BLaER1 (cell line): ENCODE measurements at regions not wholly inside any gene's neighbourhood (a gene's known extent, or its start where the extent isn't known, plus 50 kb on each side); places are given as distances from the start of the nearest gene placed in this dataset.

Experiments
- H3K27ac ChIP-seq: shearing (Covaris generic); formaldehyde crosslinking; 2 replicates; pipeline ENCODE4 v1.8.1; 2022
- H3K27me3 ChIP-seq: shearing (Covaris generic); formaldehyde crosslinking; 2 replicates; pipeline ENCODE4 v1.8.1; 2022
- H3K36me3 ChIP-seq: shearing (Covaris generic); formaldehyde crosslinking; 2 replicates; pipeline ENCODE4 v1.8.1; 2022
- H3K4me1 ChIP-seq: shearing (Covaris generic); formaldehyde crosslinking; 2 replicates; pipeline ENCODE4 v1.8.1; 2022
- H3K4me2 ChIP-seq: shearing (Covaris generic); formaldehyde crosslinking; 2 replicates; pipeline ENCODE4 v1.8.1; 2022
- H3K4me3 ChIP-seq: shearing (Covaris generic); formaldehyde crosslinking; 2 replicates; pipeline ENCODE4 v1.8.1; 2022
- H3K9ac ChIP-seq: shearing (Covaris generic); formaldehyde crosslinking; 2 replicates; pipeline ENCODE4 v1.8.1; 2022
- H3K9me3 ChIP-seq: shearing (Covaris generic); formaldehyde crosslinking; 2 replicates; pipeline ENCODE4 v1.8.1; 2022
- H4K20me1 ChIP-seq: shearing (Covaris generic); formaldehyde crosslinking; 2 replicates; pipeline ENCODE4 v1.8.1; 2022
- Cebpa-rat ChIP-seq: shearing (Covaris generic); IDR thresholded peaks from 2 replicates; pipeline ENCODE4 v1.8.1; 2022

DNA sequence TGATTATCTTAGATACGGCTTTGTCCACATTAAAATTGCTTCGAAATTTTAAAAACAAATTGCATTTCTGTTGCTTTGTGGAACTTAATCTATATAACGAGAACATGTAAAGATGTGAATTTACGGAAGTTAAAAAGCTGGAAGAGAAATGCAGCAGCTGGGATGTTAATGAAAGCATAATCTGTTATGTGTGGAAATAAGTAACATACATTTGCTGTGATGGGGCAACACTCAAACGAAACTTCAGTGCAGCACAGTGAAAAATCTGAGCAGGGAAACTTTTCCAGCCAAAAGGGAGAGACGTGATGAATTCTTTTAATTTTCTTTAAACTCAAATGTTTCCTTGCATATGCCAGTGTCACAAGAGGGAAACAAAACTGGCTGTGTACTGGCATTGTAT, 276.7 kb upstream of the LMCD1 start:
- H3K27me3 ChIP-seq: no peaks in the 10 kb centered on the region
- no peaks in the 10 kb centered on the region for H3K4me1 ChIP-seq
- H3K27ac ChIP-seq: no peak overlapping the region
- H3K9me3 ChIP-seq: no peaks in the 10 kb centered on the region
- no peaks in the 10 kb centered on the region for H4K20me1 ChIP-seq
- H3K4me3 ChIP-seq: no peak overlapping the region
- no peak overlapping the region for H3K4me2 ChIP-seq
- no peak for TF ChIP-seq Cebpa-rat
- no peak overlapping the region for H3K9ac ChIP-seq
- H3K36me3 ChIP-seq: no peaks in the 10 kb centered on the region

DNA sequence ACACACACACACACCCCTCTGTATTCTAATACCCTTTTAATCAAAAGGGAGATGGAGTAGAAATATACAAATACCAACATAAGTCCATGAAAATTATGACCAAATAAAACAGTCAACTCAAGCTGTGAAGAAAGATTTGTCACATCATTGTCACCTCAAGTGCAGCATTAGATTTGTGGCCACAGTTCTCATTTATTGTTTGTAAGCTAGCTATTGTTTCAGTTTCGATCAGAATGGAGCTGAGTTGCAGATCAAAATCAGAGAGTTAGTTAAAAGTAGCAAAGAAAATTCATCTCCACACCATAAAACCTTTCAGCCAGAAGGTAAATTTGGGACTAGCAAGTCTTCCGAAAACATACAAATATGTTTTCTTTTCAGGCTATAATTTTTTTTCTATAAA, 267.7 kb upstream of the LMCD1 start:
- no peak overlapping the region for H3K27ac ChIP-seq
- no peaks in the 10 kb centered on the region for H3K36me3 ChIP-seq
- no peak overlapping the region for H3K4me2 ChIP-seq
- no peak overlapping the region for H3K4me3 ChIP-seq
- H3K9me3 ChIP-seq: no peaks in the 10 kb centered on the region
- H4K20me1 ChIP-seq: no peaks in the 10 kb centered on the region
- H3K27me3 ChIP-seq: no peaks in the 10 kb centered on the region
- TF ChIP-seq Cebpa-rat: no peak
- H3K9ac ChIP-seq: no peak overlapping the region
- no peaks in the 10 kb centered on the region for H3K4me1 ChIP-seq

DNA sequence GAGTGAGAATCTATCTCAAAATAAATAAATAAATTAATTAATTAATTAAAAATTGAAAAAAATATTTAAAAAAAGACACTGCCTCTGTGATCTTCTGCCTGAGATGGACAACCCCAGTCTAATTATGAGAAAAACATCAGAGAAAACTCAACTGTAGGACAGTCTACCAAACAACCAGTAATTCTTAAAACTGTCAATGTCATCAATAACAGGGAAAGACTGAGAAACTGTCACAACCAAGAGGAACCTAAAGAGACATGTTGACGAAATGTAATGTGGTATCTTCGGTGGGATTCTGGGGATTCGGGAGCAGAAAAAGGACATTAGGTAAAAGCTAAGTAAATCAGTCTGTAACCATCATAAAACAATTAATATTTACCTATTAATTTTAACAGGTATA, 265.4 kb upstream of the LMCD1 start:
- Histone ChIP-seq H3K9me3 (no peaks in the 10 kb centered on the region), H3K36me3 (no peaks in the 10 kb centered on the region), H3K9ac (no peak overlapping the region), H3K27ac (no peak overlapping the region), H3K4me1 (no peaks in the 10 kb centered on the region), H3K4me2 (no peak overlapping the region), H4K20me1 (no peaks in the 10 kb centered on the region), H3K4me3 (no peak overlapping the region), H3K27me3 (no peaks in the 10 kb centered on the region)
- TF ChIP-seq Cebpa-rat: no peak

DNA sequence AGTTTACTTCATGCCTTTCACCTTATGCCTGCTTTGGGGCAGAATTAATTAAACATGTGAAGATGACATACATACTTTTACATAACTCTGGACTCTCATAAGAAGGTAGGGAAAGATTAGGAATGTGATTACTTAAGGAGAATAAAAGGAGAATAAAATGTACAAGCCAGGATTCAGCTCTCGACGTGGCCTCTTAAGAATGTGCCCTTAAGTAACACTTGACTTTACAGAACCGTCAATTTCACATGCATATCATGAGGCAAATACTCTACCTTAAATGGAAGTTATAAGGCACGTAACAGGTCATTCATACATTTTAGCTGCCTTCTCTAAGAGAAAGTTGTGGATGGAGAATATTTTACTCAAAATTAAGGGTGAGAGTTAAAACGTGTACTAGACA, 263.7 kb upstream of the LMCD1 start:
- Histone ChIP-seq H3K9ac (no peak overlapping the region), H3K4me1 (no peaks in the 10 kb centered on the region), H3K9me3 (no peaks in the 10 kb centered on the region), H3K27me3 (no peaks in the 10 kb centered on the region), H3K27ac (no peak overlapping the region), H3K4me2 (no peak overlapping the region), H4K20me1 (no peaks in the 10 kb centered on the region), H3K4me3 (no peak overlapping the region), H3K36me3 (no peaks in the 10 kb centered on the region)
- TF ChIP-seq Cebpa-rat: no peak

DNA sequence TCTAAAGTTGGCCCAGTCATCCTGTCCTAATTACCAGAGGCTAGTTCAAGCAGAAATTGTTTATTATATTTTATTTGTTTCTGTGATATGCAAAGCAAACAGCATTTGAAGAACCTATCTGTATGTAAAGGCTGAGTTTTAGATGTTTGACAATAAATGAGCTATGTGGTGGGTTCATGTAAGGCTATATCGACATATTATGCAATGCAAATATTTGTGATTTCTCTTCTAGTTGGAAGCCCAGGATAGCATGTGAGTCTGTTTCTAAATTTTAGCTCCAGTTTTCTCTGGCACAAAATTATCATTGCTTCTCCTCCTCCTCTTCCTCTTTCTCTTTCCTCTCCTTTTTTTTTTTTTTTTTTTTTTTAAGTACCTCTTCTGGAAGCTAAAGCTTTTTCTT, 263.2 kb upstream of the LMCD1 start:
- no peak overlapping the region for H3K4me3 ChIP-seq
- no peaks in the 10 kb centered on the region for H3K36me3 ChIP-seq
- no peaks in the 10 kb centered on the region for H3K9me3 ChIP-seq
- H3K9ac ChIP-seq: no peak overlapping the region
- no peak overlapping the region for H3K4me2 ChIP-seq
- no peaks in the 10 kb centered on the region for H3K4me1 ChIP-seq
- H4K20me1 ChIP-seq: no peaks in the 10 kb centered on the region
- H3K27ac ChIP-seq: no peak overlapping the region
- H3K27me3 ChIP-seq: no peaks in the 10 kb centered on the region
- no peak for TF ChIP-seq Cebpa-rat

DNA sequence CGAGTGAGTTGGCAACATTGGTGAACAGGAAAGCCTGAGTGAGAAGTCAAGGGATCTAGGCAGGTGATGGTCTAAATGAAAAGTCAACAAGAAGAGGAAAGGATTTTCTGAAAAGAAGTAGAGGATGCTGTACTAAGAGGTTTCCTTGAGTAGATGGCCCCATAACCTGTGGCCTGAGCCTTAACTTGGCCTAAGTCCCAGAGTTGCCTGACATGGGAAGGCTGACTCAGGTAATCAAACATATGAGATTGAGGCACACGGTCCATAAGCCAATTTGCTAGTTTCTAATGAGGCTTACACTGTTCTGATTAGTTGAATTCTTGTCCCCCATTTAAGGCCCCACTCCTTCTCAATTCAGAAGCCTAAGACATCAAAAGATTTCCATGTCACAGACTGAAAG, 262.5 kb upstream of the LMCD1 start:
- Histone ChIP-seq H3K4me1 (no peaks in the 10 kb centered on the region), H3K36me3 (no peaks in the 10 kb centered on the region)
- no peak for TF ChIP-seq Cebpa-rat

DNA sequence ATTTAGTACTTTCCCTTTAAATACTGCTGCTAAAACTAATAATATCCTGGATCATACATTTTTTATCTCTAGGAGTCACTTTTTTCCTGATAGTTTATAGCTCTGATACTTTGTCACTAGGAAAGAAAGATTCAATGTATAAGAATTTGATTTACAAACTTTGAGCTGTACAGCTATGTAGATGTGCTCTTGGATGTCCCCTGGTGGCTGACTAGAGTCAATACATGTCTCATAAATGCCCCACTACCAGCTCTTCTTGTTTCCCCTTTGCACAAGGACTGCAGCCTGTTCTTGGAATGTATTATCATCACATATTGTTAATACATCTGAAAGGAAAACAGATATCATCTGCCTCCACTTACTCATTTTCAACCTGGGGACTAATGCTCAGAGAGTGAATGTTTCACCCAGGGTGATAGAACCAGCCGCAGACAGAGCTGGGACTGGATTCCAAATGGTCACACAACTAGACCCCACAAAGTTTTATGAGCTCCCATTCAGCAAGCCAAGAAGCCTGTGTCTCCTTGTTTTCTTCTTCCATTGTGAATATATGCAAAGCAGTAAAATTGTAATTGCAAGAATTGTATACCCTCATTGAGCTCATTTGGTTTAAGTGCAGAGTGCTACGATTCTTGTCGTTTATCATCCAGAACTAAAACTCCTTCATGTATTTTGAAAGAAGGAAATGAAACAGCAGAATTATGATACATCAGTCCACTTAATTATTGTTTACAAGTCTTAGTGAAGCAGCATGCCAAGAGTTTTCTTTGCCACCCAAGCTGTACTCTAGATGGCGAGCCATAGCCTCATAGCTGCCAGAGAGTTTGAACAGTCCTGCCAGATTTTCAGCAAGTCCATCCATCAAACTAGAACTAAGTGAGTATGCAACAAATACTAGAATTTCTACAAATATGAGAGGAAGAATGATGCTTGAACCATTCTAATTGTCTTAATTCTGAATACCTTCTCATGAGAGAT, 261.6 kb upstream of the LMCD1 start:
- no peak overlapping the region for H3K27ac ChIP-seq
- H3K9me3 ChIP-seq: peaks cover 8% of the 10 kb centered on the region; the same call in 1 of the 2 replicates
- H4K20me1 ChIP-seq: no peaks in the 10 kb centered on the region
- H3K4me2 ChIP-seq: no peak overlapping the region
- H3K4me1 ChIP-seq: no peaks in the 10 kb centered on the region
- no peak for TF ChIP-seq Cebpa-rat
- no peak overlapping the region for H3K9ac ChIP-seq
- no peaks in the 10 kb centered on the region for H3K27me3 ChIP-seq
- H3K36me3 ChIP-seq: no peaks in the 10 kb centered on the region
- H3K4me3 ChIP-seq: no peak overlapping the region

More for the DNA sequence above, 262.5 kb upstream of the LMCD1 start:
- Histone ChIP-seq H3K9ac (no peak overlapping the region), H3K4me3 (no peak overlapping the region), H4K20me1 (no peaks in the 10 kb centered on the region), H3K27me3 (no peaks in the 10 kb centered on the region), H3K4me2 (no peak overlapping the region), H3K9me3 (peaks cover 6% of the 10 kb centered on the region; the same call in 1 of the 2 replicates), H3K27ac (no peak overlapping the region)

DNA sequence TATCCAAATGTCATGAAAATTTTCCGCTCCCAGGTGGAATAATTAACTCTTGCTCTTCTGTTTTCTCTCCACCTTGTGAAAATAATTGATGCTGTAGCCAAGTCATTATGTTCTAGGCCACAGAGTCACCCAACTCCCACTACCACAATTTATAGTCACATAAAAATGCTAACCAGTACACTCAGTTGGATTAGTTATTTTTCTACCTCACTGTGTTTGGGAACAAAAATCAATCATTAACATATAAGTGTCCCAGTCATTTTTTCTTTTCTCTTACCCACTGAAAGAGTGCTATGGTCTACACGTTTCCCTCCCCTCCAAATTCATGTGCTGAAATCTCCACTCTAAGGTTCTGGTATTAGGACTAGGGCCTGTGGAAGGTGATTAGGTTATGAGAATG, 255.6 kb upstream of the LMCD1 start:
- no peak overlapping the region for H3K9ac ChIP-seq
- no peak overlapping the region for H3K27ac ChIP-seq
- TF ChIP-seq Cebpa-rat: no peak
- H3K9me3 ChIP-seq: peaks cover 8% of the 10 kb centered on the region; the same call in 1 of the 2 replicates
- no peak overlapping the region for H3K4me2 ChIP-seq
- H3K4me1 ChIP-seq: no peaks in the 10 kb centered on the region
- H3K36me3 ChIP-seq: no peaks in the 10 kb centered on the region
- no peaks in the 10 kb centered on the region for H3K27me3 ChIP-seq
- no peaks in the 10 kb centered on the region for H4K20me1 ChIP-seq
- no peak overlapping the region for H3K4me3 ChIP-seq

DNA sequence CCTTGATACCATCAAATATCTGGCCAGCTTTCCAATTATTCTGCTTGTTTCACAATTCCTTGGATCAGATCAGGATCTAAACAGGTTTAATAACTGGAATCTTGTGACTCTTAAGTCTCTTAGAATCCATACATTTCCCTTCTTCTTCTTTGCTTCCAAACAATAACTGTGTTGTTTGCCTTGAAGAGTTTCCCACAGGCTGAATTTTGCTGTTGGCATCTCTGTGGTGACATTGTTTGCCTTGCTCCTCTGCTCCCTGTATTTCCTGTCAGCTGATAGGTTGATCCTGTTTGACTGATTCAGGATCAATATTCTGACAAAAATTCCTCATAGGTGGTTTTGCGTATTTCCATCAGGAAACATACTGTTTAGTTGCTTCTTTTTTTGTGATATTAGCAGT, 248.4 kb upstream of the LMCD1 start:
- Histone ChIP-seq H3K9me3 (peaks cover 17% of the 10 kb centered on the region; the same call in 1 of the 2 replicates), H3K4me2 (no peak overlapping the region), H3K4me3 (no peak overlapping the region), H3K36me3 (no peaks in the 10 kb centered on the region), H3K27ac (no peak overlapping the region), H3K4me1 (no peaks in the 10 kb centered on the region), H4K20me1 (no peaks in the 10 kb centered on the region), H3K9ac (no peak overlapping the region), H3K27me3 (no peaks in the 10 kb centered on the region)
- no peak for TF ChIP-seq Cebpa-rat

DNA sequence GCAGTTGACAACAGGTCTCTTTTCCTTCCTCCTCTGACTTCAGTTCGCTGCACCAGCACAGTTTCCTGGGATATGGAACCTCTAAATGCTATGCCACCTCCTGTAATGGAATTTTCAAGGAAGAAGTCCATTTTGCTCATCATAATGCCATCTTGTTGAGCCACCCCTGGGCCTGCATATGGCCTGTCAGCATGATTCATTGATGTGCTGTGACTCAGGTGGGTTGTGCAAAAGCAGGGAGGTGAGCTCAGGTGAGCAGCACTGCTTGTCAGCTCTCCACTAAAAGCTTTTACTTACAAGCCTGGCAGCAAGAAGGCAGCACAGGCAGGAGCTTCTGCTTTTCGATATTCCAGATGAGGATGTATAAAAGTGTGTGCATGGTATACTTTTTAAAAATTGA, 247.1 kb upstream of the LMCD1 start:
- no peak for TF ChIP-seq Cebpa-rat
- Histone ChIP-seq H3K4me1 (no peaks in the 10 kb centered on the region), H3K9ac (no peak overlapping the region), H3K36me3 (no peaks in the 10 kb centered on the region), H3K27me3 (no peaks in the 10 kb centered on the region), H3K27ac (no peak overlapping the region), H3K4me3 (no peak overlapping the region), H3K9me3 (peaks cover 17% of the 10 kb centered on the region), H4K20me1 (no peaks in the 10 kb centered on the region), H3K4me2 (no peak overlapping the region)
